ENCODE measurements at regions not wholly inside any gene's neighbourhood (a gene's known extent, or its start where the extent isn't known, plus 50 kb on each side); places are given as distances from the start of the nearest gene placed in this dataset.

- H3K4me3 Mint-ChIP-seq (ENCODE audit: unreplicated experiment): no peak overlapping the region
- no peaks in the 10 kb centered on the region for H3K9me3 Mint-ChIP-seq (ENCODE audit: low read depth)
- DNase-seq (ENCODE audit: low spot score): peak; percentile 63
- peaks cover 4% of the 10 kb centered on the region for H3K4me1 Mint-ChIP-seq (ENCODE audit: low read depth)
- no peak for TF ChIP-seq CTCF (IDR thresholded peaks at IDR 0.05)
- no peak overlapping the region for H3K27ac Mint-ChIP-seq (ENCODE audit: unreplicated experiment)
- H3K27me3 Mint-ChIP-seq (ENCODE audit: low read depth): peaks cover 19% of the 10 kb centered on the region
- H3K36me3 Mint-ChIP-seq (ENCODE audit: low read depth): no peaks in the 10 kb centered on the region
Measured at GRCh38 chr2:72031346-72032110, 116.1 kb downstream of the CYP26B1 start.

- Mint-ChIP-seq H3K4me1 (ENCODE audit: low read depth) (peaks cover 4% of the 10 kb centered on the region), H3K27ac (ENCODE audit: unreplicated experiment) (no peak overlapping the region), H3K9me3 (ENCODE audit: low read depth) (no peaks in the 10 kb centered on the region), H3K4me3 (ENCODE audit: unreplicated experiment) (no peak overlapping the region), H3K36me3 (ENCODE audit: low read depth) (no peaks in the 10 kb centered on the region), H3K27me3 (ENCODE audit: low read depth) (peaks cover 19% of the 10 kb centered on the region)
- peak; percentile 62 for DNase-seq (ENCODE audit: low spot score)
- TF ChIP-seq CTCF (IDR thresholded peaks at IDR 0.05): no peak
Measured at GRCh38 chr2:72028996-72029395, 118.7 kb downstream of the CYP26B1 start.

GRCh38 chr2:72028351-72028995 is 119.2 kb downstream of the CYP26B1 start:
- Mint-ChIP-seq H3K27ac (ENCODE audit: unreplicated experiment) (no peak overlapping the region), H3K36me3 (ENCODE audit: low read depth) (no peaks in the 10 kb centered on the region), H3K4me1 (ENCODE audit: low read depth) (peaks cover 4% of the 10 kb centered on the region), H3K4me3 (ENCODE audit: unreplicated experiment) (no peak overlapping the region), H3K9me3 (ENCODE audit: low read depth) (no peaks in the 10 kb centered on the region), H3K27me3 (ENCODE audit: low read depth) (peaks cover 16% of the 10 kb centered on the region)
- no peak for TF ChIP-seq CTCF (IDR thresholded peaks at IDR 0.05)
- peak; percentile 63 for DNase-seq (ENCODE audit: low spot score)

GRCh38 chr2:72027426-72028161 is 120.1 kb downstream of the CYP26B1 start:
- Mint-ChIP-seq H3K9me3 (ENCODE audit: low read depth) (no peaks in the 10 kb centered on the region), H3K4me1 (ENCODE audit: low read depth) (peaks cover 4% of the 10 kb centered on the region), H3K27ac (ENCODE audit: unreplicated experiment) (no peak overlapping the region), H3K36me3 (ENCODE audit: low read depth) (no peaks in the 10 kb centered on the region), H3K27me3 (ENCODE audit: low read depth) (peaks cover 16% of the 10 kb centered on the region), H3K4me3 (ENCODE audit: unreplicated experiment) (no peak overlapping the region)
- TF ChIP-seq CTCF (IDR thresholded peaks at IDR 0.05): no peak
- peak; percentile 78 for DNase-seq (ENCODE audit: low spot score)

- Mint-ChIP-seq H3K4me3 (ENCODE audit: unreplicated experiment) (no peak overlapping the region), H3K4me1 (ENCODE audit: low read depth) (peaks cover 4% of the 10 kb centered on the region), H3K9me3 (ENCODE audit: low read depth) (no peaks in the 10 kb centered on the region), H3K27me3 (ENCODE audit: low read depth) (peaks cover 16% of the 10 kb centered on the region), H3K36me3 (ENCODE audit: low read depth) (no peaks in the 10 kb centered on the region), H3K27ac (ENCODE audit: unreplicated experiment) (no peak overlapping the region)
- no peak for TF ChIP-seq CTCF (IDR thresholded peaks at IDR 0.05)
- DNase-seq (ENCODE audit: low spot score): peak; percentile 18
Measured at GRCh38 chr2:72026819-72027425, 120.7 kb downstream of the CYP26B1 start.
